Skeletal muscle satellite cell (primary cell): ENCODE measurements at regions not wholly inside any gene's neighbourhood (a gene's known extent, or its start where the extent isn't known, plus 50 kb on each side); places are given as distances from the start of the nearest gene placed in this dataset.

Experiments
- H3K27me3 ChIP-seq: 2 replicates; pipeline ENCODE4 v1.7.0; 2013; ENCODE audit warnings: low read length; ENCODE audit not compliant: control insufficient read depth, insufficient read depth
- H3K36me3 ChIP-seq: 2 replicates; pipeline ENCODE4 v1.7.0; 2013; ENCODE audit warnings: mild to moderate bottlenecking, control low read depth, low read length; ENCODE audit not compliant: insufficient read depth
- H3K4me1 ChIP-seq: 2 replicates; pipeline ENCODE4 v1.7.0; 2013; ENCODE audit warnings: low read length; ENCODE audit not compliant: control insufficient read depth, insufficient read depth
- H3K4me2 ChIP-seq: 2 replicates; pipeline ENCODE4 v1.7.0; 2013; ENCODE audit warnings: mild to moderate bottlenecking, low read length
- H3K4me3 ChIP-seq: 2 replicates; pipeline ENCODE4 v1.7.0; 2013; ENCODE audit warnings: low read length
- H3K9ac ChIP-seq: 2 replicates; pipeline ENCODE4 v1.7.0; 2013; ENCODE audit warnings: mild to moderate bottlenecking, low read depth, low read length, moderate library complexity
- H3K9me3 ChIP-seq: replicated peaks from 2 replicates; pipeline ENCODE4 v1.7.0; 2013; ENCODE audit warnings: mild to moderate bottlenecking, control low read depth, low read length

- Histone ChIP-seq H3K27me3 (no peaks in the 10 kb centered on the region), H3K4me3 (no peak overlapping the region), H3K4me1 (no peaks in the 10 kb centered on the region), H3K36me3 (no peaks in the 10 kb centered on the region), H3K9me3 (no peaks in the 10 kb centered on the region), H3K4me2 (no peak overlapping the region), H3K9ac (no peak overlapping the region)
Measured at GRCh38 chr9:28941856-28942255, 1368.6 kb upstream of the C9orf72 start.

GRCh38 chr9:28942941-28943340 is 1369.7 kb upstream of the C9orf72 start:
- H3K27me3 ChIP-seq: no peaks in the 10 kb centered on the region
- no peaks in the 10 kb centered on the region for H3K9me3 ChIP-seq
- no peak overlapping the region for H3K9ac ChIP-seq
- H3K4me2 ChIP-seq: no peak overlapping the region
- no peak overlapping the region for H3K4me3 ChIP-seq
- H3K36me3 ChIP-seq: no peaks in the 10 kb centered on the region
- no peaks in the 10 kb centered on the region for H3K4me1 ChIP-seq

- H3K36me3 ChIP-seq: no peaks in the 10 kb centered on the region
- no peaks in the 10 kb centered on the region for H3K27me3 ChIP-seq
- no peak overlapping the region for H3K4me3 ChIP-seq
- no peak overlapping the region for H3K9ac ChIP-seq
- H3K9me3 ChIP-seq: no peaks in the 10 kb centered on the region
- no peak overlapping the region for H3K4me2 ChIP-seq
- no peaks in the 10 kb centered on the region for H3K4me1 ChIP-seq
Measured at GRCh38 chr9:28946648-28947047, 1373.4 kb upstream of the C9orf72 start.

- Histone ChIP-seq H3K9me3 (no peaks in the 10 kb centered on the region), H3K4me1 (no peaks in the 10 kb centered on the region), H3K4me3 (no peak overlapping the region), H3K27me3 (no peaks in the 10 kb centered on the region), H3K9ac (no peak overlapping the region), H3K36me3 (no peaks in the 10 kb centered on the region), H3K4me2 (no peak overlapping the region)
Measured at GRCh38 chr9:28951945-28952344, 1378.7 kb upstream of the C9orf72 start.

- Histone ChIP-seq H3K9ac (no peak overlapping the region), H3K27me3 (no peaks in the 10 kb centered on the region), H3K4me2 (no peak overlapping the region), H3K36me3 (no peaks in the 10 kb centered on the region), H3K4me3 (no peak overlapping the region), H3K4me1 (no peaks in the 10 kb centered on the region), H3K9me3 (no peaks in the 10 kb centered on the region)
Measured at GRCh38 chr9:28956116-28956880, 1383.0 kb upstream of the C9orf72 start.

GRCh38 chr9:28960602-28961001 is 1387.3 kb upstream of the C9orf72 start:
- no peaks in the 10 kb centered on the region for H3K9me3 ChIP-seq
- H3K4me3 ChIP-seq: no peak overlapping the region
- no peaks in the 10 kb centered on the region for H3K27me3 ChIP-seq
- no peaks in the 10 kb centered on the region for H3K36me3 ChIP-seq
- H3K4me2 ChIP-seq: no peak overlapping the region
- H3K9ac ChIP-seq: no peak overlapping the region
- H3K4me1 ChIP-seq: no peaks in the 10 kb centered on the region

- no peaks in the 10 kb centered on the region for H3K4me1 ChIP-seq
- H3K4me3 ChIP-seq: no peak overlapping the region
- H3K27me3 ChIP-seq: no peaks in the 10 kb centered on the region
- no peak overlapping the region for H3K9ac ChIP-seq
- H3K9me3 ChIP-seq: no peaks in the 10 kb centered on the region
- no peak overlapping the region for H3K4me2 ChIP-seq
- H3K36me3 ChIP-seq: no peaks in the 10 kb centered on the region
Measured at GRCh38 chr9:28961623-28962022, 1388.3 kb upstream of the C9orf72 start.

- H3K4me2 ChIP-seq: no peak overlapping the region
- H3K4me1 ChIP-seq: no peaks in the 10 kb centered on the region
- peaks cover 3% of the 10 kb centered on the region for H3K9me3 ChIP-seq
- no peak overlapping the region for H3K9ac ChIP-seq
- no peak overlapping the region for H3K4me3 ChIP-seq
- no peaks in the 10 kb centered on the region for H3K36me3 ChIP-seq
- no peaks in the 10 kb centered on the region for H3K27me3 ChIP-seq
Measured at GRCh38 chr9:28967226-28967625, 1393.9 kb upstream of the C9orf72 start.

GRCh38 chr9:28970241-28970654 is 1397.0 kb upstream of the C9orf72 start:
- H3K4me1 ChIP-seq: no peaks in the 10 kb centered on the region
- H3K9ac ChIP-seq: no peak overlapping the region
- no peaks in the 10 kb centered on the region for H3K27me3 ChIP-seq
- peaks cover 3% of the 10 kb centered on the region for H3K9me3 ChIP-seq
- no peaks in the 10 kb centered on the region for H3K36me3 ChIP-seq
- no peak overlapping the region for H3K4me2 ChIP-seq
- no peak overlapping the region for H3K4me3 ChIP-seq

- Histone ChIP-seq H3K36me3 (no peaks in the 10 kb centered on the region), H3K4me2 (no peak overlapping the region), H3K9ac (no peak overlapping the region), H3K4me3 (no peak overlapping the region), H3K27me3 (no peaks in the 10 kb centered on the region), H3K4me1 (no peaks in the 10 kb centered on the region), H3K9me3 (peaks cover 3% of the 10 kb centered on the region)
Measured at GRCh38 chr9:28971881-28972280, 1398.6 kb upstream of the C9orf72 start.

GRCh38 chr9:28976250-28976649 is 1403.0 kb upstream of the C9orf72 start:
- Histone ChIP-seq H3K9ac (no peak overlapping the region), H3K36me3 (no peaks in the 10 kb centered on the region), H3K9me3 (no peaks in the 10 kb centered on the region), H3K4me1 (no peaks in the 10 kb centered on the region), H3K4me3 (no peak overlapping the region), H3K4me2 (no peak overlapping the region), H3K27me3 (no peaks in the 10 kb centered on the region)

GRCh38 chr9:28976684-28977083 is 1403.4 kb upstream of the C9orf72 start:
- no peaks in the 10 kb centered on the region for H3K27me3 ChIP-seq
- H3K36me3 ChIP-seq: no peaks in the 10 kb centered on the region
- H3K9ac ChIP-seq: no peak overlapping the region
- H3K4me1 ChIP-seq: no peaks in the 10 kb centered on the region
- no peaks in the 10 kb centered on the region for H3K9me3 ChIP-seq
- no peak overlapping the region for H3K4me3 ChIP-seq
- H3K4me2 ChIP-seq: no peak overlapping the region
